ENCODE measurements at regions not wholly inside any gene's neighbourhood (a gene's known extent, or its start where the extent isn't known, plus 50 kb on each side); places are given as distances from the start of the nearest gene placed in this dataset.
"Not testable (repeated sequence)": the region's sequence is repeated elsewhere in the genome, so short reads cannot be mapped to it uniquely, and the experiment has no call there.

- Mint-ChIP-seq H3K9me3 (peaks cover 4 to 11% of the 10 kb centered on the region in 2 donors), H3K4me1 (no peaks in the 10 kb centered on the region), H3K27ac (no peak overlapping the region), H3K27me3 (no peaks in the 10 kb centered on the region), H3K4me3 (no peak overlapping the region)
- ATAC-seq, result no peak
- no peak for DNase-seq
These were observed 130.9 kb upstream of the SP8 start for GRCh38 chr7:20917603-20918002.

GRCh38 chr7:20918156-20918555 is 131.5 kb upstream of the SP8 start:
- H3K4me3 Mint-ChIP-seq, result no peak overlapping the region
- ATAC-seq, result no peak

GRCh38 chr7:20927178-20927577 is 140.5 kb upstream of the SP8 start:
- H3K27me3 Mint-ChIP-seq, H3K27ac Mint-ChIP-seq, DNase-seq, H3K4me3 Mint-ChIP-seq, ATAC-seq, H3K4me1 Mint-ChIP-seq: not testable (repeated sequence)
- H3K9me3 Mint-ChIP-seq, result peaks cover 10 to 45% of the 10 kb centered on the region in 2 donors

More at GRCh38 chr7:20918156-20918555, 131.5 kb upstream of the SP8 start:
- peaks cover 4 to 13% of the 10 kb centered on the region in 2 donors for H3K9me3 Mint-ChIP-seq
- DNase-seq, result no peak
- H3K4me1 Mint-ChIP-seq, result no peaks in the 10 kb centered on the region
- H3K27me3 Mint-ChIP-seq, result no peaks in the 10 kb centered on the region
- no peak overlapping the region for H3K27ac Mint-ChIP-seq

- H3K4me3 Mint-ChIP-seq, result no peak overlapping the region
- no peaks in the 10 kb centered on the region for H3K4me1 Mint-ChIP-seq
- no peak overlapping the region for H3K27ac Mint-ChIP-seq
- no peak for ATAC-seq
- peaks cover 6 to 40% of the 10 kb centered on the region in 2 donors for H3K9me3 Mint-ChIP-seq
- DNase-seq, result no peak
- H3K27me3 Mint-ChIP-seq, result no peaks in the 10 kb centered on the region
These were observed 141.3 kb upstream of the SP8 start for GRCh38 chr7:20927976-20928375.

GRCh38 chr7:20929199-20929598 is 142.5 kb upstream of the SP8 start:
- H3K9me3 Mint-ChIP-seq, result peaks cover 6 to 29% of the 10 kb centered on the region in 2 donors
- H3K4me3 Mint-ChIP-seq, result no peak overlapping the region
- no peak for ATAC-seq
- no peak overlapping the region for H3K27ac Mint-ChIP-seq
- H3K4me1 Mint-ChIP-seq, result no peaks in the 10 kb centered on the region
- no peaks in the 10 kb centered on the region for H3K27me3 Mint-ChIP-seq
- DNase-seq, result no peak

- no peak overlapping the region for H3K27ac Mint-ChIP-seq
- no peak overlapping the region for H3K4me3 Mint-ChIP-seq
- DNase-seq (no peak), ATAC-seq (no peak)
- H3K9me3 Mint-ChIP-seq, result peaks cover 0 to 11% of the 10 kb centered on the region in 2 donors
- no peaks in the 10 kb centered on the region for H3K4me1 Mint-ChIP-seq
- no peaks in the 10 kb centered on the region for H3K27me3 Mint-ChIP-seq
These were observed 145.1 kb upstream of the SP8 start for GRCh38 chr7:20931739-20932138.

GRCh38 chr7:20932785-20933527 is 146.3 kb upstream of the SP8 start:
- Mint-ChIP-seq H3K27ac (no peak overlapping the region), H3K4me3 (no peak overlapping the region), H3K27me3 (no peaks in the 10 kb centered on the region), H3K9me3 (peaks cover 4 to 10% of the 10 kb centered on the region in 2 donors), H3K4me1 (no peaks in the 10 kb centered on the region)
- no peak for ATAC-seq
- DNase-seq, result no peak

GRCh38 chr7:20945451-20945850 is 158.8 kb upstream of the SP8 start:
- peaks cover 11 to 20% of the 10 kb centered on the region in 2 donors for H3K9me3 Mint-ChIP-seq
- no peaks in the 10 kb centered on the region for H3K27me3 Mint-ChIP-seq
- no peak overlapping the region for H3K4me3 Mint-ChIP-seq
- ATAC-seq (no peak), DNase-seq (no peak)
- H3K4me1 Mint-ChIP-seq, result no peaks in the 10 kb centered on the region
- no peak overlapping the region for H3K27ac Mint-ChIP-seq

- Mint-ChIP-seq H3K27me3 (no peaks in the 10 kb centered on the region), H3K4me3 (no peak overlapping the region), H3K4me1 (no peaks in the 10 kb centered on the region), H3K27ac (no peak overlapping the region), H3K9me3 (no peaks in the 10 kb centered on the region)
- DNase-seq (no peak), ATAC-seq (no peak)
These were observed 166.2 kb upstream of the SP8 start for GRCh38 chr7:20952916-20953315.

- Mint-ChIP-seq H3K4me3 (no peak overlapping the region), H3K9me3 (no peaks in the 10 kb centered on the region), H3K27me3 (no peaks in the 10 kb centered on the region), H3K27ac (no peak overlapping the region), H3K4me1 (no peaks in the 10 kb centered on the region)
- ATAC-seq (no peak), DNase-seq (no peak)
These were observed 168.3 kb upstream of the SP8 start for GRCh38 chr7:20954711-20955619.

- no peaks in the 10 kb centered on the region for H3K4me1 Mint-ChIP-seq
- no peak for ATAC-seq
- H3K27me3 Mint-ChIP-seq, result no peaks in the 10 kb centered on the region
- H3K27ac Mint-ChIP-seq, result no peak overlapping the region
- no peaks in the 10 kb centered on the region for H3K9me3 Mint-ChIP-seq
- no peak for DNase-seq
- H3K4me3 Mint-ChIP-seq, result no peak overlapping the region
These were observed 171.9 kb upstream of the SP8 start for GRCh38 chr7:20958572-20958971.

- no peak for ATAC-seq
These were observed 172.6 kb upstream of the SP8 start for GRCh38 chr7:20959281-20959680.

GRCh38 chr7:20963556-20964280 is 177.0 kb upstream of the SP8 start:
- H3K9me3 Mint-ChIP-seq, result no peaks in the 10 kb centered on the region
- no peak overlapping the region for H3K4me3 Mint-ChIP-seq
- no peaks in the 10 kb centered on the region for H3K27me3 Mint-ChIP-seq
- DNase-seq (no peak), ATAC-seq (no peak)
- H3K27ac Mint-ChIP-seq, result no peak overlapping the region
- H3K4me1 Mint-ChIP-seq, result no peaks in the 10 kb centered on the region

More at GRCh38 chr7:20959281-20959680, 172.6 kb upstream of the SP8 start:
- DNase-seq, result no peak
- Mint-ChIP-seq H3K9me3 (no peaks in the 10 kb centered on the region), H3K4me3 (no peak overlapping the region), H3K27ac (no peak overlapping the region), H3K4me1 (no peaks in the 10 kb centered on the region), H3K27me3 (no peaks in the 10 kb centered on the region)

GRCh38 chr7:20964281-20964918 is 177.7 kb upstream of the SP8 start:
- Mint-ChIP-seq H3K4me1 (no peaks in the 10 kb centered on the region), H3K9me3 (no peaks in the 10 kb centered on the region)

GRCh38 chr7:20971219-20971618 is 184.5 kb upstream of the SP8 start:
- ATAC-seq, result no peak

More at GRCh38 chr7:20964281-20964918, 177.7 kb upstream of the SP8 start:
- Mint-ChIP-seq H3K4me3 (no peak overlapping the region), H3K27me3 (no peaks in the 10 kb centered on the region), H3K27ac (no peak overlapping the region)
- ATAC-seq (no peak), DNase-seq (no peak)

More at GRCh38 chr7:20971219-20971618, 184.5 kb upstream of the SP8 start:
- Mint-ChIP-seq H3K4me1 (no peaks in the 10 kb centered on the region), H3K27me3 (no peaks in the 10 kb centered on the region), H3K9me3 (no peaks in the 10 kb centered on the region), H3K27ac (no peak overlapping the region), H3K4me3 (no peak overlapping the region)
- no peak for DNase-seq

Data from stimulated activated naive CD8-positive, alpha-beta T cell treated with anti-CD3 and anti-CD28 coated beads, Interleukin-15, amount 100 ng/mL, for 72 hours (primary cell).